ENCODE measurements at regions not wholly inside any gene's neighbourhood (a gene's known extent, or its start where the extent isn't known, plus 50 kb on each side); places are given as distances from the start of the nearest gene placed in this dataset.

- intact Hi-C loops (cut with DNase I): no loop called here
These were observed 439.8 kb downstream of the SH3GL2 start for GRCh38 chr9:18018661-18019060.

GRCh38 chr9:18020121-18020745 lies 441.4 kb downstream of the SH3GL2 start:
- DNase-seq: peak in 2 of 10 donors; percentile 32 to 72
- intact Hi-C loops (cut with DNase I): no loop called here

More at GRCh38 chr9:18018661-18019060, 439.8 kb downstream of the SH3GL2 start:
- DNase-seq: no peak

- intact Hi-C loops (cut with DNase I): no loop called here
These were observed 443.8 kb downstream of the SH3GL2 start for GRCh38 chr9:18022642-18023041.

GRCh38 chr9:18023332-18023731 lies 444.5 kb downstream of the SH3GL2 start:
- intact Hi-C loops (cut with DNase I): no loop called here
- DNase-seq: no peak

More at GRCh38 chr9:18022642-18023041, 443.8 kb downstream of the SH3GL2 start:
- no peak for DNase-seq

GRCh38 chr9:18032636-18033035 lies 441.3 kb upstream of the ADAMTSL1 start:
- intact Hi-C loops (cut with DNase I): no loop called here

GRCh38 chr9:18036422-18037187 lies 437.3 kb upstream of the ADAMTSL1 start:
- DNase-seq: no peak
- intact Hi-C loops (cut with DNase I): no loop called here

More at GRCh38 chr9:18032636-18033035, 441.3 kb upstream of the ADAMTSL1 start:
- DNase-seq: no peak

- DNase-seq: no peak
These were observed 436.0 kb upstream of the ADAMTSL1 start for GRCh38 chr9:18037981-18038380.

GRCh38 chr9:18040327-18040726 lies 433.6 kb upstream of the ADAMTSL1 start:
- no peak for DNase-seq
- intact Hi-C loops (cut with DNase I): no loop called here

More at GRCh38 chr9:18037981-18038380, 436.0 kb upstream of the ADAMTSL1 start:
- intact Hi-C loops (cut with DNase I): no loop called here

GRCh38 chr9:18043978-18044377 lies 430.0 kb upstream of the ADAMTSL1 start:
- intact Hi-C loops (cut with DNase I): no loop called here
- DNase-seq: no peak

- DNase-seq: no peak
These were observed 428.6 kb upstream of the ADAMTSL1 start for GRCh38 chr9:18045326-18045725.

GRCh38 chr9:18046068-18046467 lies 427.9 kb upstream of the ADAMTSL1 start:
- intact Hi-C loops (cut with DNase I): no loop called here
- no peak for DNase-seq

More at GRCh38 chr9:18045326-18045725, 428.6 kb upstream of the ADAMTSL1 start:
- intact Hi-C loops (cut with DNase I): no loop called here

- intact Hi-C loops (cut with DNase I): no loop called here
- no peak for DNase-seq
These were observed 422.3 kb upstream of the ADAMTSL1 start for GRCh38 chr9:18051638-18052037.

- intact Hi-C loops (cut with DNase I): no loop called here
- no peak for DNase-seq
These were observed 421.9 kb upstream of the ADAMTSL1 start for GRCh38 chr9:18052060-18052459.

- intact Hi-C loops (cut with DNase I): no loop called here
- no peak for DNase-seq
These were observed 417.5 kb upstream of the ADAMTSL1 start for GRCh38 chr9:18056269-18056992.

- intact Hi-C loops (cut with DNase I): no loop called here
- no peak for DNase-seq
These were observed 417.0 kb upstream of the ADAMTSL1 start for GRCh38 chr9:18056993-18057369.

GRCh38 chr9:18058564-18059442 lies 415.1 kb upstream of the ADAMTSL1 start:
- intact Hi-C loops (cut with DNase I): no loop called here
- no peak for DNase-seq

GRCh38 chr9:18059447-18059846 lies 414.5 kb upstream of the ADAMTSL1 start:
- no peak for DNase-seq
- intact Hi-C loops (cut with DNase I): no loop called here

- intact Hi-C loops (cut with DNase I): no loop called here
- DNase-seq: no peak
These were observed 413.6 kb upstream of the ADAMTSL1 start for GRCh38 chr9:18060269-18060934.

- intact Hi-C loops (cut with DNase I): no loop called here
- no peak for DNase-seq
These were observed 412.6 kb upstream of the ADAMTSL1 start for GRCh38 chr9:18061332-18061731.

- intact Hi-C loops (cut with DNase I): no loop called here
- no peak for DNase-seq
These were observed 412.1 kb upstream of the ADAMTSL1 start for GRCh38 chr9:18061856-18062255.
